Prostate gland (tissue), 2 donors: ENCODE measurements at regions not wholly inside any gene's neighbourhood (a gene's known extent, or its start where the extent isn't known, plus 50 kb on each side); places are given as distances from the start of the nearest gene placed in this dataset.

Source experiments
- CTCF ChIP-seq, 4 experiments: fragments of 200-600 bp in 2 of 4; fragments of 450-650 bp in 2 of 4; sonication (generic) in 2 of 4; IDR thresholded peaks; 1 replicate in 3 of 4; 2 replicates in 1 of 4; pipeline ENCODE4 v1.5.1; 2016 to 2019; ENCODE audit warnings: antibody characterized with exemption in 4 of 4, mild to moderate bottlenecking in 2 of 4, moderate library complexity in 2 of 4
- POLR2A ChIP-seq: fragments of 450-650 bp; IDR thresholded peaks from one replicate; pipeline ENCODE4 v1.6.1; 2016; ENCODE audit warnings: antibody characterized with exemption, mild to moderate bottlenecking

GRCh38 chr10:3375505-3375904 lies 202.9 kb upstream of the PITRM1 start:
- no peak for TF ChIP-seq CTCF (IDR thresholded peaks at IDR 0.05)
- TF ChIP-seq POLR2A = no peak
